ENCODE measurements at regions not wholly inside any gene's neighbourhood (a gene's known extent, or its start where the extent isn't known, plus 50 kb on each side); places are given as distances from the start of the nearest gene placed in this dataset.

- no peak for DNase-seq
Measured at GRCh38 chr9:126095546-126096190, 231.0 kb upstream of the MVB12B start.

GRCh38 chr9:126096340-126096739, 230.3 kb upstream of the MVB12B start:
- DNase-seq = no peak

- no peak for DNase-seq
Measured at GRCh38 chr9:126097679-126098078, 228.9 kb upstream of the MVB12B start.

GRCh38 chr9:126106404-126106803, 220.2 kb upstream of the MVB12B start:
- DNase-seq = no peak

GRCh38 chr9:126107693-126108092, 218.9 kb upstream of the MVB12B start:
- no peak for DNase-seq

GRCh38 chr9:126108240-126108639, 218.4 kb upstream of the MVB12B start:
- no peak for DNase-seq

- no peak for DNase-seq
Measured at GRCh38 chr9:126109575-126109974, 217.1 kb upstream of the MVB12B start.

GRCh38 chr9:126111556-126111955, 215.1 kb upstream of the MVB12B start:
- DNase-seq = no peak

GRCh38 chr9:126112135-126112720, 214.4 kb upstream of the MVB12B start:
- no peak for DNase-seq

- no peak for DNase-seq
Measured at GRCh38 chr9:126113176-126113575, 213.5 kb upstream of the MVB12B start.

- no peak for DNase-seq
Measured at GRCh38 chr9:126113756-126114408, 212.7 kb upstream of the MVB12B start.

- no peak for DNase-seq
Measured at GRCh38 chr9:126114409-126114760, 212.2 kb upstream of the MVB12B start.

GRCh38 chr9:126114850-126115460, 211.7 kb upstream of the MVB12B start:
- DNase-seq = no peak

GRCh38 chr9:126116351-126117157, 210.1 kb upstream of the MVB12B start:
- DNase-seq = no peak

- DNase-seq = no peak
Measured at GRCh38 chr9:126117158-126117425, 209.5 kb upstream of the MVB12B start.

- DNase-seq = no peak
Measured at GRCh38 chr9:126117631-126118030, 209.0 kb upstream of the MVB12B start.

- no peak for DNase-seq
Measured at GRCh38 chr9:126119731-126120130, 206.9 kb upstream of the MVB12B start.

- no peak for DNase-seq
Measured at GRCh38 chr9:126122901-126123616, 203.6 kb upstream of the MVB12B start.

GRCh38 chr9:126123927-126124326, 202.7 kb upstream of the MVB12B start:
- no peak for DNase-seq

GRCh38 chr9:126125177-126125576, 201.5 kb upstream of the MVB12B start:
- DNase-seq = no peak

GRCh38 chr9:126125577-126125976, 201.1 kb upstream of the MVB12B start:
- no peak for DNase-seq

- DNase-seq = no peak
Measured at GRCh38 chr9:126125992-126126409, 200.6 kb upstream of the MVB12B start.

GRCh38 chr9:126126807-126127206, 199.8 kb upstream of the MVB12B start:
- no peak for DNase-seq

All from stimulated activated CD4-positive, alpha-beta T cell treated with anti-CD3 and anti-CD28 coated beads, Interleukin-2, amount 100 ng/mL, for 24 hours (primary cell).